CD14-positive monocyte (primary cell): ENCODE measurements at regions not wholly inside any gene's neighbourhood (a gene's known extent, or its start where the extent isn't known, plus 50 kb on each side); places are given as distances from the start of the nearest gene placed in this dataset.

Experiments
- DNase-seq, 3 donors: peaks; one replicate each; pipeline ENCODE4 v3.0.0-alpha.2; 2011 to 2022
- H2AFZ ChIP-seq: 2 replicates; pipeline ENCODE4 v1.6.0; 2012; ENCODE audit warnings: mild to moderate bottlenecking, low read depth, low read length, inconsistent platforms; ENCODE audit not compliant: insufficient read depth, poor library complexity, severe bottlenecking
- H3K27ac ChIP-seq, 2 donors: 1 replicate in 1 of 2; 2 replicates in 1 of 2; pipeline ENCODE4 v1.5.1; 2012 to 2013; ENCODE audit warnings: low read length in 2 of 2, control low read depth in 1 of 2, inconsistent platforms in 1 of 2, low read depth in 1 of 2, mild to moderate bottlenecking in 1 of 2
- H3K27me3 ChIP-seq, 2 donors: one replicate each; pipeline versions ENCODE4 v1.6.0 to v1.6.1; 2011 to 2013; ENCODE audit warnings: low read length in 2 of 2; ENCODE audit not compliant: control insufficient read depth in 2 of 2, insufficient read depth in 2 of 2
- H3K36me3 ChIP-seq, 2 donors: replicated peaks in 1 of 2; 1 replicate in 1 of 2; 2 replicates in 1 of 2; pipeline versions ENCODE4 v1.5.1 to v1.6.1; 2012 to 2013; ENCODE audit warnings: low read length in 2 of 2, control low read depth in 1 of 2, inconsistent platforms in 1 of 2, mild to moderate bottlenecking in 1 of 2; ENCODE audit not compliant: insufficient read depth in 2 of 2, control insufficient read depth in 1 of 2
- H3K4me1 ChIP-seq, 2 donors: 1 replicate in 1 of 2; 2 replicates in 1 of 2; pipeline versions ENCODE4 v1.5.1 to v1.6.1; 2012 to 2013; ENCODE audit warnings: low read length in 2 of 2, control low read depth in 1 of 2, inconsistent platforms in 1 of 2, mild to moderate bottlenecking in 1 of 2, moderate library complexity in 1 of 2; ENCODE audit not compliant: insufficient read depth in 2 of 2, control insufficient read depth in 1 of 2
- H3K4me2 ChIP-seq: replicated peaks from 2 replicates; pipeline ENCODE3; 2012; ENCODE audit warnings: low read length, moderate library complexity, mild to moderate bottlenecking; ENCODE audit not compliant: poor library complexity, severe bottlenecking; ENCODE audit errors: extremely low read depth
- H3K4me3 ChIP-seq, 3 experiments: fragments of 200-600 bp in 1 of 3; sonication (generic) in 1 of 3; replicated peaks in 1 of 3; 1 replicate in 2 of 3; 2 replicates in 1 of 3; pipeline ENCODE4 v1.5.1; 2011 to 2013; ENCODE audit warnings: low read length in 3 of 3, mild to moderate bottlenecking in 3 of 3, control low read depth in 2 of 3, low read depth in 2 of 3, inconsistent platforms in 1 of 3, moderate library complexity in 1 of 3
- H3K79me2 ChIP-seq: 2 replicates; pipeline ENCODE4 v1.6.0; 2012; ENCODE audit warnings: mild to moderate bottlenecking, control low read depth, inconsistent platforms, low read length, moderate library complexity; ENCODE audit not compliant: insufficient read depth
- H3K9ac ChIP-seq: 2 replicates; pipeline ENCODE4 v1.6.0; 2017; ENCODE audit warnings: low read length, mild to moderate bottlenecking; ENCODE audit not compliant: insufficient read depth, poor library complexity, severe bottlenecking
- H3K9me3 ChIP-seq, 2 donors: replicated peaks in 1 of 2; 1 replicate in 1 of 2; 2 replicates in 1 of 2; pipeline versions ENCODE4 v1.5.1 to v1.6.1; 2012 to 2013; ENCODE audit warnings: low read length in 2 of 2, control low read depth in 1 of 2; ENCODE audit not compliant: control insufficient read depth in 1 of 2, insufficient read depth in 1 of 2
- H4K20me1 ChIP-seq: 2 replicates; pipeline ENCODE4 v1.6.0; 2012; ENCODE audit warnings: mild to moderate bottlenecking, low read length, control low read depth, moderate library complexity; ENCODE audit not compliant: insufficient read depth
- H3K27ac Mint-ChIP-seq, 7 donors: one replicate each; pipeline ENCODE4 v1.8.0; 2020; ENCODE audit warnings: mild to moderate bottlenecking in 7 of 7, mixed read lengths in 7 of 7, moderate library complexity in 6 of 7, inconsistent platforms in 2 of 7
- H3K27me3 Mint-ChIP-seq, 3 donors: one replicate each; pipeline ENCODE4 v1.8.0; 2021 to 2022; ENCODE audit warnings: low read depth in 3 of 3, mild to moderate bottlenecking in 3 of 3, mixed read lengths in 3 of 3, moderate library complexity in 3 of 3, inconsistent platforms in 1 of 3
- H3K36me3 Mint-ChIP-seq, 2 donors: one replicate each; pipeline ENCODE4 v1.8.0; 2020; ENCODE audit warnings: mixed read lengths in 2 of 2, inconsistent platforms in 1 of 2, mild to moderate bottlenecking in 1 of 2
- H3K4me1 Mint-ChIP-seq: one replicate; pipeline ENCODE4 v1.8.0; 2020; ENCODE audit warnings: mild to moderate bottlenecking, mixed read lengths
- H3K4me3 Mint-ChIP-seq, 2 donors: one replicate each; pipeline ENCODE4 v1.8.0; 2020; ENCODE audit warnings: mild to moderate bottlenecking in 2 of 2, mixed read lengths in 2 of 2, moderate library complexity in 1 of 2
- H3K9me3 Mint-ChIP-seq, 7 donors: one replicate each; pipeline ENCODE4 v1.8.0; 2020 to 2022; ENCODE audit warnings: mixed read lengths in 7 of 7, mild to moderate bottlenecking in 6 of 7, moderate library complexity in 6 of 7, inconsistent platforms in 2 of 7
- WGBS: methylation state at CpG from one replicate; pipeline ENCODE4 v1.1.5; 2013; ENCODE audit warnings: missing lambda C conversion rate; ENCODE audit not compliant: insufficient coverage; 5-methylcytosine and 5-hydroxymethylcytosine counted together
- intact Hi-C, 2 donors: fragments of 100-400 bp; cut with micrococcal nuclease; formaldehyde crosslinking; loops; one replicate each; pipeline versions ENCODE4 v1.15.0 to v1.15.1; 2023
- TF ChIP-seq, protein P1 (sequence below): fragments of 200-600 bp; IDR thresholded peaks from one replicate; pipeline ENCODE4 v1.8.0; 2022; ENCODE audit warnings: antibody characterized with exemption, mild to moderate bottlenecking

DNA sequence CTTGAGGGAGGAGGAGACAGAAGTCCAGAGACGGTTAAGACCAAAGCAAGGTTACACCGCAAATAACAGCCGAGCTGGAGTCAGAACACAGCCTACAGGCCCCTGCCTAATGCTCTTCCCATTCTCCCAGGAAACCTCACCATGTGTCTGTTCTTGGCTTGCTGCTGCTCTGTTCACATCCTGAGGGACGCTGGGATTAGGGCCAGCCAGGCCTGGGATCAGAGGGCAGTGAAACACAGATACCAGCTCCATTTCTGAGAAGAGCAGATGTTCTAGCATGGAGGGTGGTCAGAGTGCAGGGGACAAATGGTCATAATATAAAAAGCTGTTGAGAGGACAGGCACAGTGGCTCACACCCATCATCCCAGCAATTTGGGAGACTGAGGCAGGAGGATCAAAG, 124.8 kb upstream of the LARP1 start:
- intact Hi-C loops: no loop called here
- Histone ChIP-seq H3K79me2 (no peaks in the 10 kb centered on the region), H3K27me3 (no peaks in the 10 kb centered on the region), H3K9ac (no peak overlapping the region), H3K4me1 (no peaks in the 10 kb centered on the region), H3K27ac (no peak overlapping the region), H3K36me3 (no peaks in the 10 kb centered on the region), H4K20me1 (no peaks in the 10 kb centered on the region), H2AFZ (no peak overlapping the region), H3K9me3 (no peaks in the 10 kb centered on the region), H3K4me2 (no peak overlapping the region), H3K4me3 (no peak overlapping the region)
- Mint-ChIP-seq H3K4me1 (no peaks in the 10 kb centered on the region), H3K4me3 (no peak overlapping the region), H3K27me3 (peaks cover 4 to 7% (median 6%) of the 10 kb centered on the region in 3 donors), H3K9me3 (peaks cover 0 to 5% (median 0%) of the 10 kb centered on the region in 7 donors), H3K27ac (no peak overlapping the region), H3K36me3 (no peaks in the 10 kb centered on the region)
- DNase-seq: no peak
- 100% methylated on average over 2 of the region's 4 CpGs for WGBS
- TF ChIP-seq, protein P1, sequence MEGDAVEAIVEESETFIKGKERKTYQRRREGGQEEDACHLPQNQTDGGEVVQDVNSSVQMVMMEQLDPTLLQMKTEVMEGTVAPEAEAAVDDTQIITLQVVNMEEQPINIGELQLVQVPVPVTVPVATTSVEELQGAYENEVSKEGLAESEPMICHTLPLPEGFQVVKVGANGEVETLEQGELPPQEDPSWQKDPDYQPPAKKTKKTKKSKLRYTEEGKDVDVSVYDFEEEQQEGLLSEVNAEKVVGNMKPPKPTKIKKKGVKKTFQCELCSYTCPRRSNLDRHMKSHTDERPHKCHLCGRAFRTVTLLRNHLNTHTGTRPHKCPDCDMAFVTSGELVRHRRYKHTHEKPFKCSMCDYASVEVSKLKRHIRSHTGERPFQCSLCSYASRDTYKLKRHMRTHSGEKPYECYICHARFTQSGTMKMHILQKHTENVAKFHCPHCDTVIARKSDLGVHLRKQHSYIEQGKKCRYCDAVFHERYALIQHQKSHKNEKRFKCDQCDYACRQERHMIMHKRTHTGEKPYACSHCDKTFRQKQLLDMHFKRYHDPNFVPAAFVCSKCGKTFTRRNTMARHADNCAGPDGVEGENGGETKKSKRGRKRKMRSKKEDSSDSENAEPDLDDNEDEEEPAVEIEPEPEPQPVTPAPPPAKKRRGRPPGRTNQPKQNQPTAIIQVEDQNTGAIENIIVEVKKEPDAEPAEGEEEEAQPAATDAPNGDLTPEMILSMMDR: no peak

DNA sequence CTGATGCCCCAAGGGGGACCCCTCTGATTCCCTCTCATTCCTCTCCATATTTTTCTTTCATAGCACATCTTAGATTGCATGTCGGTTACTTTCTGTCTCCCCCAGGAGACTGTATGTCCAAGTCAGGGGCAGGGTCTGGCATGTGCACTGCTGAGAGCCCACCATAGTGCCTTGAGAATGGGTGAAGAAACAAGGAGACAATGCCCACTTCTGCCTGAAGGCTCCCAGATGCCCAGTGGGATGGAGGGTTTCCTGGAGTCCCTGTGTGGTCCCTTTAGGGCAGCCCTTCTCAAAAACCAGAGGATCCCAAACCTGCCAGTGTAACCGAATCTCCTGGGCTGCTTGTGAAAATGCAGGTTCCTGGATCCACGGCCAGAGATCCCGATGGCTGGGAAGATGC, 126.5 kb upstream of the LARP1 start:
- H3K27ac ChIP-seq: no peak overlapping the region
- H3K27me3 Mint-ChIP-seq: peaks cover 2 to 7% (median 2%) of the 10 kb centered on the region in 3 donors
- H3K9ac ChIP-seq: no peak overlapping the region
- H3K9me3 Mint-ChIP-seq: peaks cover 0 to 3% (median 0%) of the 10 kb centered on the region in 7 donors
- H3K4me1 Mint-ChIP-seq: no peaks in the 10 kb centered on the region
- H3K4me1 ChIP-seq: no peaks in the 10 kb centered on the region
- WGBS: 100% methylated on average over 3 of the region's 4 CpGs
- no peak overlapping the region for H3K4me2 ChIP-seq
- no peak for DNase-seq
- H3K27me3 ChIP-seq: no peaks in the 10 kb centered on the region
- H3K36me3 ChIP-seq: no peaks in the 10 kb centered on the region
- H3K36me3 Mint-ChIP-seq: no peaks in the 10 kb centered on the region
- no peak overlapping the region for H3K4me3 Mint-ChIP-seq
- no peak overlapping the region for H3K27ac Mint-ChIP-seq
- TF ChIP-seq, protein P1: no peak
- no peak overlapping the region for H3K4me3 ChIP-seq
- H4K20me1 ChIP-seq: no peaks in the 10 kb centered on the region
- no peak overlapping the region for H2AFZ ChIP-seq
- H3K79me2 ChIP-seq: no peaks in the 10 kb centered on the region
- intact Hi-C loops: no loop called here
- H3K9me3 ChIP-seq: no peaks in the 10 kb centered on the region
